ENCODE measurements at regions not wholly inside any gene's neighbourhood (a gene's known extent, or its start where the extent isn't known, plus 50 kb on each side); places are given as distances from the start of the nearest gene placed in this dataset.

DNA sequence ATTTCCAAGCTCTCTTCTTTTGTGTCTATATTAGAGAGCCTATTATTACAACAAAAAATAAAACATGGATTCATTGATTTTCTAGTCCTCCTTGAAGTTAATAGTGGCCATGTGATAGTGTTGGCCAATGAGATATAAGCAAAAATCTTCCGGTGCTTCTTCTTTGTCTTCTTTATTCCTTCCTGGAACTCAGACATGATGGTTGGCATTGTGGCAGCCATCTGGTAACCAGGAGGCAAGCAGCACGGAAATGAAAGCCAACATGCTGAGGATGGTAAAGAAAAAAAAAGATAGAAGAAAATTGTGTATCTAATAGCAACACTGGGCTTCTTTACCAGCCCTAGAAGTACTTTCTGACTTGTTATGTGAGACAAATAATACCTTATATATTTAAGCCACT, 50.8 kb upstream of the SEL1L start:
- no peaks in the 10 kb centered on the region for H3K9me3 ChIP-seq (ENCODE audit: low read length)
- no peaks in the 10 kb centered on the region for H3K9me2 ChIP-seq (ENCODE audit: insufficient read depth, low read length)
- H3F3A ChIP-seq (ENCODE audit: insufficient read depth, low read length, poor library complexity, severe bottlenecking): no peaks in the 10 kb centered on the region
- H3K27me3 ChIP-seq (ENCODE audit: insufficient read depth, low read depth, low read length): no peaks in the 10 kb centered on the region
- H3K36me3 ChIP-seq (ENCODE audit: insufficient read depth, low read length): no peaks in the 10 kb centered on the region
- TF ChIP-seq POLR2AphosphoS5 (IDR thresholded peaks at IDR 0.05) (no peak), MXI1 (conservative IDR thresholded peaks at IDR 0.05; ENCODE audit: poor library complexity, severe bottlenecking) (no peak), TAF1 (IDR thresholded peaks at IDR 0.05; ENCODE audit: low read depth) (no peak), EP300 (conservative IDR thresholded peaks at IDR 0.05; ENCODE audit: poor library complexity, severe bottlenecking) (no peak), EZH2 (IDR thresholded peaks at IDR 0.05; ENCODE audit: borderline replicate concordance, insufficient read depth, low read length, poor library complexity, severe bottlenecking) (no peak), SMC3 (conservative IDR thresholded peaks at IDR 0.05; ENCODE audit: poor library complexity) (no peak), RAD21 (conservative IDR thresholded peaks at IDR 0.05) (no peak)
- TF ChIP-seq, protein P1, sequence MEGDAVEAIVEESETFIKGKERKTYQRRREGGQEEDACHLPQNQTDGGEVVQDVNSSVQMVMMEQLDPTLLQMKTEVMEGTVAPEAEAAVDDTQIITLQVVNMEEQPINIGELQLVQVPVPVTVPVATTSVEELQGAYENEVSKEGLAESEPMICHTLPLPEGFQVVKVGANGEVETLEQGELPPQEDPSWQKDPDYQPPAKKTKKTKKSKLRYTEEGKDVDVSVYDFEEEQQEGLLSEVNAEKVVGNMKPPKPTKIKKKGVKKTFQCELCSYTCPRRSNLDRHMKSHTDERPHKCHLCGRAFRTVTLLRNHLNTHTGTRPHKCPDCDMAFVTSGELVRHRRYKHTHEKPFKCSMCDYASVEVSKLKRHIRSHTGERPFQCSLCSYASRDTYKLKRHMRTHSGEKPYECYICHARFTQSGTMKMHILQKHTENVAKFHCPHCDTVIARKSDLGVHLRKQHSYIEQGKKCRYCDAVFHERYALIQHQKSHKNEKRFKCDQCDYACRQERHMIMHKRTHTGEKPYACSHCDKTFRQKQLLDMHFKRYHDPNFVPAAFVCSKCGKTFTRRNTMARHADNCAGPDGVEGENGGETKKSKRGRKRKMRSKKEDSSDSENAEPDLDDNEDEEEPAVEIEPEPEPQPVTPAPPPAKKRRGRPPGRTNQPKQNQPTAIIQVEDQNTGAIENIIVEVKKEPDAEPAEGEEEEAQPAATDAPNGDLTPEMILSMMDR (IDR thresholded peaks at IDR 0.05; ENCODE audit: poor library complexity, severe bottlenecking): no peak
- TF ChIP-seq, protein P2, sequence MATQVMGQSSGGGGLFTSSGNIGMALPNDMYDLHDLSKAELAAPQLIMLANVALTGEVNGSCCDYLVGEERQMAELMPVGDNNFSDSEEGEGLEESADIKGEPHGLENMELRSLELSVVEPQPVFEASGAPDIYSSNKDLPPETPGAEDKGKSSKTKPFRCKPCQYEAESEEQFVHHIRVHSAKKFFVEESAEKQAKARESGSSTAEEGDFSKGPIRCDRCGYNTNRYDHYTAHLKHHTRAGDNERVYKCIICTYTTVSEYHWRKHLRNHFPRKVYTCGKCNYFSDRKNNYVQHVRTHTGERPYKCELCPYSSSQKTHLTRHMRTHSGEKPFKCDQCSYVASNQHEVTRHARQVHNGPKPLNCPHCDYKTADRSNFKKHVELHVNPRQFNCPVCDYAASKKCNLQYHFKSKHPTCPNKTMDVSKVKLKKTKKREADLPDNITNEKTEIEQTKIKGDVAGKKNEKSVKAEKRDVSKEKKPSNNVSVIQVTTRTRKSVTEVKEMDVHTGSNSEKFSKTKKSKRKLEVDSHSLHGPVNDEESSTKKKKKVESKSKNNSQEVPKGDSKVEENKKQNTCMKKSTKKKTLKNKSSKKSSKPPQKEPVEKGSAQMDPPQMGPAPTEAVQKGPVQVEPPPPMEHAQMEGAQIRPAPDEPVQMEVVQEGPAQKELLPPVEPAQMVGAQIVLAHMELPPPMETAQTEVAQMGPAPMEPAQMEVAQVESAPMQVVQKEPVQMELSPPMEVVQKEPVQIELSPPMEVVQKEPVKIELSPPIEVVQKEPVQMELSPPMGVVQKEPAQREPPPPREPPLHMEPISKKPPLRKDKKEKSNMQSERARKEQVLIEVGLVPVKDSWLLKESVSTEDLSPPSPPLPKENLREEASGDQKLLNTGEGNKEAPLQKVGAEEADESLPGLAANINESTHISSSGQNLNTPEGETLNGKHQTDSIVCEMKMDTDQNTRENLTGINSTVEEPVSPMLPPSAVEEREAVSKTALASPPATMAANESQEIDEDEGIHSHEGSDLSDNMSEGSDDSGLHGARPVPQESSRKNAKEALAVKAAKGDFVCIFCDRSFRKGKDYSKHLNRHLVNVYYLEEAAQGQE (IDR thresholded peaks at IDR 0.05; ENCODE audit: borderline replicate concordance): no peak
- no peak overlapping the region for H3K4me2 ChIP-seq (ENCODE audit: low read length)
- no peak overlapping the region for H3K27ac ChIP-seq (ENCODE audit: low read length)
- H2AFZ ChIP-seq (ENCODE audit: low read depth, low read length): no peak overlapping the region
- no peaks in the 10 kb centered on the region for H4K20me1 ChIP-seq (ENCODE audit: insufficient read depth)
- H3K79me2 ChIP-seq (replicated peaks; ENCODE audit: insufficient read depth, low read length): no peaks in the 10 kb centered on the region
- H3K4me3 ChIP-seq (ENCODE audit: low read length): no peak overlapping the region
- H3K9ac ChIP-seq (ENCODE audit: low read length): no peak overlapping the region

GRCh38 chr14:81589381-81590065, 55.9 kb upstream of the SEL1L start:
- H3K9me3 ChIP-seq (ENCODE audit: low read length): no peaks in the 10 kb centered on the region
- H3K4me3 ChIP-seq (ENCODE audit: low read length): no peak overlapping the region
- H2AFZ ChIP-seq (ENCODE audit: low read depth, low read length): no peak overlapping the region
- H3K4me2 ChIP-seq (ENCODE audit: low read length): no peak overlapping the region
- no peaks in the 10 kb centered on the region for H3K36me3 ChIP-seq (ENCODE audit: insufficient read depth, low read length)
- no peaks in the 10 kb centered on the region for H4K20me1 ChIP-seq (ENCODE audit: insufficient read depth)
- H3K27me3 ChIP-seq (ENCODE audit: insufficient read depth, low read depth, low read length): no peaks in the 10 kb centered on the region
- no peak for TF ChIP-seq EZH2 (IDR thresholded peaks at IDR 0.05; ENCODE audit: borderline replicate concordance, insufficient read depth, low read length, poor library complexity, severe bottlenecking)
- no peak for TF ChIP-seq POLR2AphosphoS5 (IDR thresholded peaks at IDR 0.05)
- TF ChIP-seq, protein P2 (IDR thresholded peaks at IDR 0.05; ENCODE audit: borderline replicate concordance): no peak
- TF ChIP-seq MXI1 (conservative IDR thresholded peaks at IDR 0.05; ENCODE audit: poor library complexity, severe bottlenecking): no peak
- TF ChIP-seq, protein P1 (IDR thresholded peaks at IDR 0.05; ENCODE audit: poor library complexity, severe bottlenecking): no peak
- no peak for TF ChIP-seq RAD21 (conservative IDR thresholded peaks at IDR 0.05)
- no peak for TF ChIP-seq EP300 (conservative IDR thresholded peaks at IDR 0.05; ENCODE audit: poor library complexity, severe bottlenecking)
- no peak for TF ChIP-seq SMC3 (conservative IDR thresholded peaks at IDR 0.05; ENCODE audit: poor library complexity)
- no peak for TF ChIP-seq TAF1 (IDR thresholded peaks at IDR 0.05; ENCODE audit: low read depth)
- H3F3A ChIP-seq (ENCODE audit: insufficient read depth, low read length, poor library complexity, severe bottlenecking): no peaks in the 10 kb centered on the region
- no peaks in the 10 kb centered on the region for H3K79me2 ChIP-seq (replicated peaks; ENCODE audit: insufficient read depth, low read length)
- no peaks in the 10 kb centered on the region for H3K9me2 ChIP-seq (ENCODE audit: insufficient read depth, low read length)
- no peak overlapping the region for H3K27ac ChIP-seq (ENCODE audit: low read length)
- H3K9ac ChIP-seq (ENCODE audit: low read length): no peak overlapping the region
